K562 (cell line): ENCODE measurements at regions not wholly inside any gene's neighbourhood (a gene's known extent, or its start where the extent isn't known, plus 50 kb on each side); places are given as distances from the start of the nearest gene placed in this dataset.

ENCODE experiments used
- ARNT ChIP-seq, 2 experiments: fragments of 450-650 bp; IDR thresholded peaks; 2 replicates each; pipeline ENCODE4 v1.6.1; 2016; ENCODE audit warnings: mild to moderate bottlenecking in 1 of 2
- ATF2 ChIP-seq: sonication (generic); formaldehyde crosslinking; IDR thresholded peaks from 2 replicates; pipeline ENCODE4 v1.8.1; 2022; ENCODE audit warnings: missing genetic modification reagents
- BRCA1 ChIP-seq, 2 experiments: fragments of 450-650 bp in 1 of 2; sonication (generic) in 1 of 2; formaldehyde crosslinking in 1 of 2; IDR thresholded peaks; 2 replicates each; pipeline versions ENCODE4 v1.5.0 to v1.6.1; 2017 to 2020; ENCODE audit warnings: mild to moderate bottlenecking in 1 of 2, missing genetic modification reagents in 1 of 2
- BRD9 ChIP-seq: fragments of 450-650 bp; IDR thresholded peaks from 2 replicates; pipeline ENCODE4 v1.6.1; 2018; ENCODE audit warnings: low read depth; ENCODE audit not compliant: partially characterized antibody
- ELK3 ChIP-seq: fragments of 450-650 bp; formaldehyde crosslinking; IDR thresholded peaks from 2 replicates; pipeline ENCODE4 v1.4.0; 2020; ENCODE audit warnings: mild to moderate bottlenecking
- EP400 ChIP-seq: fragments of 450-650 bp; IDR thresholded peaks from 2 replicates; pipeline ENCODE4 v1.6.1; 2017; ENCODE audit warnings: antibody characterized with exemption, mild to moderate bottlenecking, moderate library complexity
- NR2C1 ChIP-seq, 2 experiments: fragments of 450-650 bp; IDR thresholded peaks; 2 replicates each; pipeline ENCODE4 v1.6.1; 2017; ENCODE audit warnings: mild to moderate bottlenecking in 2 of 2, antibody characterized with exemption in 1 of 2, inconsistent platforms in 1 of 2, missing compliant biosample characterization in 1 of 2, missing genetic modification characterization in 1 of 2
- PPARD ChIP-seq: fragments of 250-450 bp; sonication (Bioruptor Pico); IDR thresholded peaks from 2 replicates; pipeline ENCODE4 v1.8.0; 2022; ENCODE audit warnings: inconsistent platforms, mild to moderate bottlenecking, moderate library complexity
- SAFB2 ChIP-seq: fragments of 200-400 bp; formaldehyde crosslinking; IDR thresholded peaks from 2 replicates; pipeline ENCODE4 v1.6.1; 2018; ENCODE audit warnings: borderline replicate concordance, low read length, low read depth, moderate library complexity; ENCODE audit not compliant: severe bottlenecking
- SIRT6 ChIP-seq: IDR thresholded peaks from one replicate; pipeline ENCODE4 v1.6.1; 2012; ENCODE audit warnings: low read depth, mild to moderate bottlenecking, control low read depth, inconsistent platforms, low read length, moderate library complexity
- SRF ChIP-seq, 2 experiments: fragments of 250-450, 450-650 bp in 1 of 2; sonication (Bioruptor Pico) in 1 of 2; sonication (generic) in 1 of 2; formaldehyde crosslinking; IDR thresholded peaks; 2 replicates each; pipeline versions ENCODE4 v1.5.0 to v1.5.1; 2020 to 2022; ENCODE audit warnings: mild to moderate bottlenecking in 1 of 2, missing genetic modification reagents in 1 of 2
- TAF15 ChIP-seq: fragments of 200-400 bp; formaldehyde crosslinking; IDR thresholded peaks from 2 replicates; pipeline ENCODE4 v1.6.1; 2017; ENCODE audit warnings: mild to moderate bottlenecking, low read depth, low read length, moderate library complexity
- TBL1XR1 ChIP-seq, 2 experiments: IDR thresholded peaks; 2 replicates each; pipeline ENCODE4 v1.6.1; 2012; ENCODE audit warnings: improper control_type of control experiment in 2 of 2, low read length in 2 of 2, mild to moderate bottlenecking in 1 of 2
- TBP ChIP-seq: optimal IDR thresholded peaks from 2 replicates; pipeline ENCODE3; 2011; ENCODE audit warnings: low read depth, low read length, improper control_type of control experiment
- TEAD1 ChIP-seq, 2 experiments: fragments of 450-650 bp in 1 of 2; sonication (generic) in 1 of 2; formaldehyde crosslinking; IDR thresholded peaks; 2 replicates each; pipeline versions ENCODE4 v1.4.0 to v1.8.0; 2020 to 2022; ENCODE audit warnings: mild to moderate bottlenecking in 2 of 2, missing genetic modification reagents in 1 of 2
- THRAP3 ChIP-seq: fragments of 450-650 bp; IDR thresholded peaks from 2 replicates; pipeline ENCODE4 v1.6.1; 2016; ENCODE audit warnings: mild to moderate bottlenecking, inconsistent platforms, borderline replicate concordance
- ZBTB2 ChIP-seq: fragments of 450-650 bp; IDR thresholded peaks from 2 replicates; pipeline ENCODE4 v1.6.1; 2016; ENCODE audit warnings: antibody characterized with exemption
- ZNF586 ChIP-seq: fragments of 450-650 bp; formaldehyde crosslinking; conservative IDR thresholded peaks from 2 replicates; pipeline ENCODE4 v1.4.0; 2020; ENCODE audit warnings: mild to moderate bottlenecking, moderate library complexity
- ZNF740 ChIP-seq, 3 experiments: fragments of 200-800 bp in 1 of 3; sonication (Bioruptor generic) in 1 of 3; sonication (generic) in 1 of 3; formaldehyde crosslinking in 1 of 3; IDR thresholded peaks; 2 replicates each; pipeline versions ENCODE4 v1.6.1 to v1.8.0; 2016 to 2022; ENCODE audit warnings: mild to moderate bottlenecking in 2 of 3, missing compliant biosample characterization in 2 of 3, missing genetic modification characterization in 2 of 3, missing genetic modification reagents in 1 of 3
- ZNF764 ChIP-seq: fragments of 250-450 bp; sonication (Bioruptor Pico); IDR thresholded peaks from 2 replicates; pipeline ENCODE4 v1.4.0; 2020; ENCODE audit warnings: low read depth, mild to moderate bottlenecking, moderate library complexity
- ZNF766 ChIP-seq: fragments of 200-800 bp; sonication (Bioruptor generic); conservative IDR thresholded peaks from 2 replicates; pipeline ENCODE4 v1.6.1; 2016; ENCODE audit warnings: missing genetic modification characterization, missing compliant biosample characterization

- TF ChIP-seq ZNF740 (CRISPR knock-in tag; IDR thresholded peaks at IDR 0.05) (no peak), ZNF740 (tag; IDR thresholded peaks at IDR 0.05) (no peak), BRD9 (peak; percentile 50), TAF15 (no peak), ZNF586 (CRISPR knock-in tag) (no peak), SAFB2 (no peak), ZNF764 (CRISPR knock-in tag) (no peak), THRAP3 (no peak), TBP (peak; percentile 50), TEAD1 (CRISPR knock-in tag; IDR thresholded peaks at IDR 0.05) (no peak), SRF (CRISPR knock-in tag; IDR thresholded peaks at IDR 0.05) (no peak), PPARD (CRISPR knock-in tag) (no peak), ZNF766 (CRISPR knock-in tag) (peak; percentile 70), ATF2 (no peak), NR2C1 (IDR thresholded peaks at IDR 0.05) (peak; percentile 36; the same call in 1 of the 2 replicates), NR2C1 (tag; IDR thresholded peaks at IDR 0.05) (no peak; the same call in 1 of the 2 replicates), EP400 (peak; percentile 48), ZBTB2 (peak; percentile 38; the same call in 1 of the 2 replicates), SIRT6 (no peak), TBL1XR1 (IDR thresholded peaks at IDR 0.05; ENCODE audit: low read length in 2 of 2) (peak in 1 of 2 experiments; percentile 81; a peak in 2 of 4 replicates), ELK3 (CRISPR knock-in tag) (no peak), BRCA1 (IDR thresholded peaks at IDR 0.05) (no peak), BRCA1 (CRISPR knock-in tag; IDR thresholded peaks at IDR 0.05) (no peak), ARNT (IDR thresholded peaks at IDR 0.05) (peak; percentile 51 to 88; a peak in 3 of 4 replicates)
These were observed 84.0 kb upstream of the ZNF217 start (continued) for GRCh38 chr20:53677447-53678314.
